ES-I3 (cell line): ENCODE measurements at regions not wholly inside any gene's neighbourhood (a gene's known extent, or its start where the extent isn't known, plus 50 kb on each side); places are given as distances from the start of the nearest gene placed in this dataset.

Experiments used
- H3K36me3 ChIP-seq: 2 replicates; pipeline ENCODE4 v1.6.1; 2013; ENCODE audit warnings: mild to moderate bottlenecking, low read length, control low read depth, moderate library complexity; ENCODE audit not compliant: insufficient read depth
- H3K4me1 ChIP-seq: 2 replicates; pipeline ENCODE4 v1.6.1; 2013; ENCODE audit warnings: mild to moderate bottlenecking, control low read depth, low read length; ENCODE audit not compliant: insufficient read depth
- H3K9ac ChIP-seq: 2 replicates; pipeline ENCODE4 v1.6.1; 2013; ENCODE audit warnings: low read depth, mild to moderate bottlenecking, low read length, moderate library complexity
- H3K9me3 ChIP-seq: 2 replicates; pipeline ENCODE4 v1.6.1; 2013; ENCODE audit warnings: mild to moderate bottlenecking, low read length, moderate library complexity; ENCODE audit not compliant: control insufficient read depth, insufficient read depth

DNA sequence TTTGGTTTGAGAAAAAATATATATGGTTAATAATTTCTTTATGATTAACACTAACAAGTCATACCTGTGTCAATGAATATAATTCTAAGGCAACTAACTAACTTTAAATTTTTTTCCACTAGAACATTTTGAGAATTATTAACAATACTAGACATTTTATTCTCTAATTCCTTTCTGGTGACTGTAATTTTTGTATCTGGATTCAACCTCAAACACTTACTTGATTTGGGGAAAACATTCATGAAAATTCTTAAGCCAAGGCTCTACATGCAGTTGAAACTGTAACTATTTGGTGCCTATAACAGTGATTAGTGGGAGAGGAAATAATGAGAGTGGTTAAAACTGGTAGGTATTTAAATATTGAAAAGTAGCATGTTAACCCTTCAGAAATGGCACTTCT, 546.5 kb upstream of the KLHL29 start:
- Histone ChIP-seq H3K4me1 (no peaks in the 10 kb centered on the region), H3K9me3 (no peaks in the 10 kb centered on the region), H3K36me3 (no peaks in the 10 kb centered on the region), H3K9ac (no peak overlapping the region)

GRCh38 chr2:22842205-22842869, 542.6 kb upstream of the KLHL29 start:
- Histone ChIP-seq H3K36me3 (no peaks in the 10 kb centered on the region), H3K4me1 (no peaks in the 10 kb centered on the region), H3K9ac (no peak overlapping the region), H3K9me3 (no peaks in the 10 kb centered on the region)

- H3K9ac ChIP-seq, result no peak overlapping the region
- H3K9me3 ChIP-seq, result no peaks in the 10 kb centered on the region
- no peaks in the 10 kb centered on the region for H3K4me1 ChIP-seq
- no peaks in the 10 kb centered on the region for H3K36me3 ChIP-seq
Measured at GRCh38 chr2:22843919-22844537, 541.0 kb upstream of the KLHL29 start.

DNA sequence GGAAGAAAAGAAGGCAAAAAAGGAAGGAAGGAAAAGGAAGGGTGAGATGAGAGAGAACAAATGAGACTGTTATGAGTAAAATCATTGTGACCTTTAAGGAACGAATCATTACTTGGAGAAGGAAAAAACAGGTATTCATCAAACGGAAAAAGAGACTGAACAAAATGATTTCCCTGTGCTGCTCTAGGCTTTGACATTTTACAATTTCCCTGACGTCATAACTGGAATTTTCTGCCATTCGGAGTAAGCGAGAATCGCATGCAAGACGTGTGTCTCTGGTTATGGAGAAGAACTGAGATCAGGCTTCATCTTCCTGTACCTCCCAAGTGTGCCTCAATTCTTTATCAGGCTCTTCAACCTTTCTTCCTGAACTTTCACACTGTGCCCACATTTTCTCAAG, 534.7 kb upstream of the KLHL29 start:
- H3K9me3 ChIP-seq, result no peaks in the 10 kb centered on the region
- no peaks in the 10 kb centered on the region for H3K4me1 ChIP-seq
- no peaks in the 10 kb centered on the region for H3K36me3 ChIP-seq
- H3K9ac ChIP-seq, result no peak overlapping the region

- H3K9me3 ChIP-seq, result no peaks in the 10 kb centered on the region
- no peaks in the 10 kb centered on the region for H3K36me3 ChIP-seq
- no peak overlapping the region for H3K9ac ChIP-seq
- H3K4me1 ChIP-seq, result no peaks in the 10 kb centered on the region
Measured at GRCh38 chr2:22854588-22854987, 530.4 kb upstream of the KLHL29 start.

DNA sequence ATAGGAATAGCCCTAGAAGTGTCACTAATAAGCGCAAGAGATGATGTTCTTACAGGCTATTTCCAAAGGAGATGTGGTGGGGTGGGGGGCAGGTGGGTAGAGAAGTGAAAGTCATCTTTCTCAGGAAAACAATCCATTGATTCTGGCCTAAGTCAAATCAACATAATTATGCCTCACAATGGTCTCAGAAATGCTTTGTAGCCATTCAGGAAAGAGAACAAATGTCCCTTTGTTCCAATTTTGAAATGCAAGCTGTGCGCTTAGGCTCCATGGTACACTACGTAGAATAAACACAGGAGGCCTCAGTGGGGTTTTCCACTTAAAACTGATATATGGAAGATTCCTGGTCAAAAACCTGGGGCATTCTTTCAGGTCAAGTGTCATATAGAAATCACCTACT, 529.9 kb upstream of the KLHL29 start:
- Histone ChIP-seq H3K9me3 (no peaks in the 10 kb centered on the region), H3K4me1 (no peaks in the 10 kb centered on the region), H3K9ac (no peak overlapping the region), H3K36me3 (no peaks in the 10 kb centered on the region)

- no peaks in the 10 kb centered on the region for H3K9me3 ChIP-seq
- H3K36me3 ChIP-seq, result no peaks in the 10 kb centered on the region
- H3K4me1 ChIP-seq, result no peaks in the 10 kb centered on the region
- no peak overlapping the region for H3K9ac ChIP-seq
Measured at GRCh38 chr2:22855761-22856184, 529.2 kb upstream of the KLHL29 start.

DNA sequence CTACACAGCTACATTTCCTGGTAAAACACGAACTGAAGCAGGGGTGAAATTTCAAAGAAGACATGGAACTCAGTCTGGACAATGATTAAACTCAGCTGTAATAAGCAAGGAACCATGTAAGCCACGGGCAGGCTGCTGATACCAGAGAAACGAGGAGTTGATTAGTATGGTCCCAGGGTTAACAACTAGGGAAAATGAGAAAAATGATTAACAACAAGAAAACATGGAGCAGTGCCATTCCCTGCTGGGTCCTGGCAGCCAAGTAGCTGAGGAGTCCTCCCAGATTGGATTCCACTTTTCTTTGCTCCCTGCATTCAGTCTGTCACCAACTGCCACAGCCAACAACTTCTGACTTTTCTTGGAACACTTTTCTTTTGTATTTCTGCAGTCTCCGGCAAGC, 517.0 kb upstream of the KLHL29 start:
- no peaks in the 10 kb centered on the region for H3K36me3 ChIP-seq
- H3K9ac ChIP-seq, result no peak overlapping the region
- no peaks in the 10 kb centered on the region for H3K4me1 ChIP-seq
- no peaks in the 10 kb centered on the region for H3K9me3 ChIP-seq

- Histone ChIP-seq H3K9me3 (peaks cover 4% of the 10 kb centered on the region; the same call in 1 of the 2 replicates), H3K36me3 (no peaks in the 10 kb centered on the region), H3K4me1 (0 out of 2 replicates have a peak, but pooled peaks cover 3% of the 10 kb centered on the region), H3K9ac (no peak overlapping the region)
Measured at GRCh38 chr2:22878121-22878520, 506.9 kb upstream of the KLHL29 start.

GRCh38 chr2:22879009-22879863, 505.7 kb upstream of the KLHL29 start:
- 0 out of 2 replicates have a peak, but pooled peaks cover 3% of the 10 kb centered on the region for H3K4me1 ChIP-seq
- peaks cover 4% of the 10 kb centered on the region; the same call in 1 of the 2 replicates for H3K9me3 ChIP-seq
- no peak overlapping the region for H3K9ac ChIP-seq
- no peaks in the 10 kb centered on the region for H3K36me3 ChIP-seq

DNA sequence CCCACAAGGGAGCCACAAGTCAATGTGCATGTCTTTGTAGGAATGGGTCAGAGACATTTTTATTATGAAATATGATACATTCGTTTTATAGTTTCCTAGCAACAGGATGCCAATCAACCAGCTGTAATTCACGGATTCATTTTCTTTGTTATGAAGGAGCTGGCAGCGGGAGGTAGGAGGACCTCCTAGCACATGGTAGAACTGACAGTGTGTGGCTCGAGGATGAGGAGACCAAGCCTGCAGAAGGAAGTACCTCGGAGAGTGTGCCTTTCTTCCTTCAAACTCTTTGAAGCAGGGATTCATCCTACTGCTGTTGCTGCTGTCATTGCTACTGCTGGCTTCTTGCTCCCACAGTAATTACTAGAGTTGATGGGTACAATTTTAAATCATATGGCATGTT, 504.8 kb upstream of the KLHL29 start:
- no peaks in the 10 kb centered on the region for H3K36me3 ChIP-seq
- H3K9me3 ChIP-seq, result peaks cover 4% of the 10 kb centered on the region; the same call in 1 of the 2 replicates
- no peak overlapping the region for H3K9ac ChIP-seq
- H3K4me1 ChIP-seq, result 0 out of 2 replicates have a peak, but pooled peaks cover 3% of the 10 kb centered on the region

DNA sequence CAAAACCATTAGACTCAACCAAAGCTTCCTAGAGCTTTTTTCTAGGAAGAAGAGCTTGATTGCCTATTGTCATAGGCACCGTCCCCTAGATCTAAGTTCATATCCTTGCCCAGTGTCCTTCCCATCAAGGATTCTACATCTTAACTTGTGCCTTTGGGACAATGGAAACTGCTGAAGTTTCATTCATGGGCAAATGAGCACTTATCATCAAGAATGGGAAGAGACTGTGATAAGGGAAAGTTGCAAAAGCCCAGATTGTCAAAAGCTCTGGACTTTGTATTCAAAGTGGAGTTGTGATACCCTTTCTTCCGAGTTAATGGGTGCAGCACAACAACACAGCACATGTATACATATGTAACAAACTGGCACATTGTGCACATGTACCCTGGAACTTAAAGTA, 503.0 kb upstream of the KLHL29 start:
- no peaks in the 10 kb centered on the region for H3K36me3 ChIP-seq
- H3K4me1 ChIP-seq, result peaks cover 10% of the 10 kb centered on the region; the same call in 1 of the 2 replicates
- no peak overlapping the region for H3K9ac ChIP-seq
- H3K9me3 ChIP-seq, result peaks cover 4% of the 10 kb centered on the region; the same call in 1 of the 2 replicates

- H3K9me3 ChIP-seq, result peaks cover 4% of the 10 kb centered on the region; the same call in 1 of the 2 replicates
- H3K4me1 ChIP-seq, result peaks cover 10% of the 10 kb centered on the region; the same call in 1 of the 2 replicates
- H3K36me3 ChIP-seq, result no peaks in the 10 kb centered on the region
- H3K9ac ChIP-seq, result no peak overlapping the region
Measured at GRCh38 chr2:22882643-22883042, 502.3 kb upstream of the KLHL29 start.

GRCh38 chr2:22883054-22883453, 501.9 kb upstream of the KLHL29 start:
- Histone ChIP-seq H3K9me3 (peaks cover 4% of the 10 kb centered on the region; the same call in 1 of the 2 replicates), H3K4me1 (peaks cover 10% of the 10 kb centered on the region; the same call in 1 of the 2 replicates), H3K36me3 (no peaks in the 10 kb centered on the region), H3K9ac (no peak overlapping the region)
